ENCODE measurements at regions not wholly inside any gene's neighbourhood (a gene's known extent, or its start where the extent isn't known, plus 50 kb on each side); places are given as distances from the start of the nearest gene placed in this dataset.

DNA sequence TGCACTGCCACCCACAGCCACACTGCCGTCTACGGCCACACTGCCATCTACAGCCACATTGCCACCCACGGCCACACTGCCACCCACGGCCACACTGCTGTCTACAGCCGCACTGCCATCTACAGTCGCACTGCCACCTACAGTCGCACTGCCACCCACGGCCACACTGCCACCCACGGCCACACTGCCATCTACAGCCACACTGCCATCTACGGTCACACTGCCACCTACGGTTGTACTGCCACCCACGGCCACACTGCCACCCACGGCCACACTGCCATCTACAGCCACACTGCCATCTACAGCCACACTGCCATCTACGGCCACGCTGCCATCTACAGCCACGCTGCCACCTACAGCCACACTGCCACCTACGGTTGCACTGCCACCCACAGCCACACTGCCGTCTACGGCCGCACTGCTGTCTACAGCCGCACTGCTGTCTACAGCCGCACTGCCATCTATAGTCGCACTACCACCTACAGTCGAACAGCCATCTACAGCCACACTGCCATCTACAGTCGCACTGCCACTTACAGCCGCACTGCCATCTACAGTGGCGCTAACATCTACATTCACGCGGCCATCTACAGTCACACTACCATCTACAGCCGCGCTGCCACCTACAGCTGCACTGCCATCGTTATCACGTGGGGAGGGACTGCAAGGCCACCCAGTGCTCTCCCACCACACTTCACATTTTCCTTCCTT lies 154.6 kb upstream of the AFDN start:
- TF ChIP-seq, protein P1, sequence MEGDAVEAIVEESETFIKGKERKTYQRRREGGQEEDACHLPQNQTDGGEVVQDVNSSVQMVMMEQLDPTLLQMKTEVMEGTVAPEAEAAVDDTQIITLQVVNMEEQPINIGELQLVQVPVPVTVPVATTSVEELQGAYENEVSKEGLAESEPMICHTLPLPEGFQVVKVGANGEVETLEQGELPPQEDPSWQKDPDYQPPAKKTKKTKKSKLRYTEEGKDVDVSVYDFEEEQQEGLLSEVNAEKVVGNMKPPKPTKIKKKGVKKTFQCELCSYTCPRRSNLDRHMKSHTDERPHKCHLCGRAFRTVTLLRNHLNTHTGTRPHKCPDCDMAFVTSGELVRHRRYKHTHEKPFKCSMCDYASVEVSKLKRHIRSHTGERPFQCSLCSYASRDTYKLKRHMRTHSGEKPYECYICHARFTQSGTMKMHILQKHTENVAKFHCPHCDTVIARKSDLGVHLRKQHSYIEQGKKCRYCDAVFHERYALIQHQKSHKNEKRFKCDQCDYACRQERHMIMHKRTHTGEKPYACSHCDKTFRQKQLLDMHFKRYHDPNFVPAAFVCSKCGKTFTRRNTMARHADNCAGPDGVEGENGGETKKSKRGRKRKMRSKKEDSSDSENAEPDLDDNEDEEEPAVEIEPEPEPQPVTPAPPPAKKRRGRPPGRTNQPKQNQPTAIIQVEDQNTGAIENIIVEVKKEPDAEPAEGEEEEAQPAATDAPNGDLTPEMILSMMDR (conservative IDR thresholded peaks at IDR 0.05; ENCODE audit: low read depth in 2 of 2) = 0 out of 4 replicates have a peak, but pooled peaks of 1 of the 2 experiments have one; percentile 0
- TF ChIP-seq JUNB (IDR thresholded peaks at IDR 0.05; ENCODE audit: unreplicated experiment) = no peak
- TF ChIP-seq EZH2 (IDR thresholded peaks at IDR 0.05; ENCODE audit: low read depth, unreplicated experiment) = no peak
- TF ChIP-seq POLR2AphosphoS5 (IDR thresholded peaks at IDR 0.05; ENCODE audit: low read depth) = no peak
- no peak for TF ChIP-seq ETS1 (IDR thresholded peaks at IDR 0.05)
- TF ChIP-seq, protein P2, sequence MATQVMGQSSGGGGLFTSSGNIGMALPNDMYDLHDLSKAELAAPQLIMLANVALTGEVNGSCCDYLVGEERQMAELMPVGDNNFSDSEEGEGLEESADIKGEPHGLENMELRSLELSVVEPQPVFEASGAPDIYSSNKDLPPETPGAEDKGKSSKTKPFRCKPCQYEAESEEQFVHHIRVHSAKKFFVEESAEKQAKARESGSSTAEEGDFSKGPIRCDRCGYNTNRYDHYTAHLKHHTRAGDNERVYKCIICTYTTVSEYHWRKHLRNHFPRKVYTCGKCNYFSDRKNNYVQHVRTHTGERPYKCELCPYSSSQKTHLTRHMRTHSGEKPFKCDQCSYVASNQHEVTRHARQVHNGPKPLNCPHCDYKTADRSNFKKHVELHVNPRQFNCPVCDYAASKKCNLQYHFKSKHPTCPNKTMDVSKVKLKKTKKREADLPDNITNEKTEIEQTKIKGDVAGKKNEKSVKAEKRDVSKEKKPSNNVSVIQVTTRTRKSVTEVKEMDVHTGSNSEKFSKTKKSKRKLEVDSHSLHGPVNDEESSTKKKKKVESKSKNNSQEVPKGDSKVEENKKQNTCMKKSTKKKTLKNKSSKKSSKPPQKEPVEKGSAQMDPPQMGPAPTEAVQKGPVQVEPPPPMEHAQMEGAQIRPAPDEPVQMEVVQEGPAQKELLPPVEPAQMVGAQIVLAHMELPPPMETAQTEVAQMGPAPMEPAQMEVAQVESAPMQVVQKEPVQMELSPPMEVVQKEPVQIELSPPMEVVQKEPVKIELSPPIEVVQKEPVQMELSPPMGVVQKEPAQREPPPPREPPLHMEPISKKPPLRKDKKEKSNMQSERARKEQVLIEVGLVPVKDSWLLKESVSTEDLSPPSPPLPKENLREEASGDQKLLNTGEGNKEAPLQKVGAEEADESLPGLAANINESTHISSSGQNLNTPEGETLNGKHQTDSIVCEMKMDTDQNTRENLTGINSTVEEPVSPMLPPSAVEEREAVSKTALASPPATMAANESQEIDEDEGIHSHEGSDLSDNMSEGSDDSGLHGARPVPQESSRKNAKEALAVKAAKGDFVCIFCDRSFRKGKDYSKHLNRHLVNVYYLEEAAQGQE (IDR thresholded peaks at IDR 0.05; ENCODE audit: unreplicated experiment) = no peak
- TF ChIP-seq EZH2phosphoT487 (IDR thresholded peaks at IDR 0.05; ENCODE audit: unreplicated experiment) = no peak
- TF ChIP-seq CREB1 (CRISPR knock-in tag; IDR thresholded peaks at IDR 0.05; ENCODE audit: low read depth) = no peak
- TF ChIP-seq ZNF331 (CRISPR knock-in tag; IDR thresholded peaks at IDR 0.05; ENCODE audit: low read depth) = no peak
- no peak for TF ChIP-seq ZNF114 (CRISPR knock-in tag; IDR thresholded peaks at IDR 0.05)
- TF ChIP-seq ZNF462 (CRISPR knock-in tag; IDR thresholded peaks at IDR 0.05) = no peak
- no peak for TF ChIP-seq NANOG (IDR thresholded peaks at IDR 0.05; ENCODE audit: borderline replicate concordance)
- no peak for TF ChIP-seq STAT1 (IDR thresholded peaks at IDR 0.05; ENCODE audit: unreplicated experiment)
